ENCODE measurements at regions not wholly inside any gene's neighbourhood (a gene's known extent, or its start where the extent isn't known, plus 50 kb on each side); places are given as distances from the start of the nearest gene placed in this dataset.

DNA sequence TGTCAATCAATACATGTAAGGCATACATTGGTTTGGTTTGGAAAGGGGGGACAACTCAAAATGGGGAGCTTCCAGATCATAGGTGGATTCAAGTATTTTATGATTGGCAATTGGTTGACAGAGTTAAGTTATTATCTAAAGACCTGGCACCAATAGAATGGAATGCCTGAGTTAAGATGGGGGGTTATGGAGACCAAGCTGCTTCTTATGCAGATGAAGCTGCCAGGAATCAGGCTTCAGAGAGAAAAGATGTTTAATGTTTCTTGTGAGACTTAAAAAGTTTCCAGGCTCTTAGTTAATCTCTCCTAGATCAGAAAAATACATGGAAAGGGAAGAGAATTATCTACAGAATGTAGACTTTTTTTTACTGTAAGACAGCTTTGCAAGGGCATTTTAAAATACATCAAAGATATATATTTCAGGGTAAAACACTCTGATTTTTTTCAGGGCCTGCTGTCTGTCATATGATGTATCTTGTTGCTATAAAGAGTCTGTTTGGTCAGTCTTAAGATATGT lies 1343.2 kb upstream of the LRRTM1 start:
- TF ChIP-seq, protein P1, sequence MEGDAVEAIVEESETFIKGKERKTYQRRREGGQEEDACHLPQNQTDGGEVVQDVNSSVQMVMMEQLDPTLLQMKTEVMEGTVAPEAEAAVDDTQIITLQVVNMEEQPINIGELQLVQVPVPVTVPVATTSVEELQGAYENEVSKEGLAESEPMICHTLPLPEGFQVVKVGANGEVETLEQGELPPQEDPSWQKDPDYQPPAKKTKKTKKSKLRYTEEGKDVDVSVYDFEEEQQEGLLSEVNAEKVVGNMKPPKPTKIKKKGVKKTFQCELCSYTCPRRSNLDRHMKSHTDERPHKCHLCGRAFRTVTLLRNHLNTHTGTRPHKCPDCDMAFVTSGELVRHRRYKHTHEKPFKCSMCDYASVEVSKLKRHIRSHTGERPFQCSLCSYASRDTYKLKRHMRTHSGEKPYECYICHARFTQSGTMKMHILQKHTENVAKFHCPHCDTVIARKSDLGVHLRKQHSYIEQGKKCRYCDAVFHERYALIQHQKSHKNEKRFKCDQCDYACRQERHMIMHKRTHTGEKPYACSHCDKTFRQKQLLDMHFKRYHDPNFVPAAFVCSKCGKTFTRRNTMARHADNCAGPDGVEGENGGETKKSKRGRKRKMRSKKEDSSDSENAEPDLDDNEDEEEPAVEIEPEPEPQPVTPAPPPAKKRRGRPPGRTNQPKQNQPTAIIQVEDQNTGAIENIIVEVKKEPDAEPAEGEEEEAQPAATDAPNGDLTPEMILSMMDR (IDR thresholded peaks at IDR 0.05) = no peak
- TF ChIP-seq POLR2A (IDR thresholded peaks at IDR 0.05) (no peak), POLR2AphosphoS5 (IDR thresholded peaks at IDR 0.05) (no peak)

Data from upper lobe of left lung (tissue), 4 donors.